Right forelimb (tissue), 1 donor: ENCODE measurements at regions not wholly inside any gene's neighbourhood (a gene's known extent, or its start where the extent isn't known, plus 50 kb on each side); places are given as distances from the start of the nearest gene placed in this dataset.
"Not testable (repeated sequence)": the region's sequence is repeated elsewhere in the genome, so short reads cannot be mapped to it uniquely, and the experiment has no call there.

Experiments used
- DNase-seq: peaks from one replicate; pipeline ENCODE4 v3.0.0-alpha.2; 2018

DNA sequence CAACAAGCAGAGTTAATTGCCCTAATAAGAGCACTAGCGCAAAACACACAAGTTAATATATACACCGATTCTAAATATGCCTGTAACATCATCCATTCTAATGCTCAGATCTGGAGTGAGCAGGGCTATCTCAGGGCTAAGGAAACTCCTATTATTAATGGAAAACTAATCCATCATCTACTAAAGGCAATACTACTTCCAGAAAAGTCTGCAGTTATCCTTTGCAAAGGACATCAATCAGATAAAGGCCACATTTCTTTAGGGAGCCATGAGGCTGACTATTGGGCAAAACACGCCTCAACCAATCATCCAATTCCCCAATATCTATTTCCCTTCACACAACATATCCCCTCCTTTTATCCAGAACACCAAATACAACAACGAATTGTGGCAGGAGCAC is 1032.3 kb upstream of the NUDT12 start:
- no peak for DNase-seq

DNA sequence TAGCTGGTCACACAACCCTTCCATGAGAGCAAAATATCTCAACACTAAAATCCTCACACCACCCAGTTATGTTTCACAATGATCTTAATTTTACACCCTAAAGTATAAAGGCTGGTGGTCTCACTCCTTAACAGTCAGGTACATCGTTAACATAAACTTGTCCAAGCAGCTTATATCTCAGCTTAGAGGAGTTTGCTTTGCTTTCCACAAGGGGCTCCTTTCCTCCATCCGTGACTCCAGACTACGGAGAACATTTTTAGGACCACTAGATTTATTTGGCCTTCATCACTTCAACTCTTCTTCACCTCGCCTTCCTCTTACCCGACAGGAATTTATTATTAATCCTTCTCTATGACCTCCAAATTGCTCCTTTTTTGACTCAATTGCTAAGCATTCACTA is 1014.1 kb upstream of the NUDT12 start:
- DNase-seq: no peak

DNA sequence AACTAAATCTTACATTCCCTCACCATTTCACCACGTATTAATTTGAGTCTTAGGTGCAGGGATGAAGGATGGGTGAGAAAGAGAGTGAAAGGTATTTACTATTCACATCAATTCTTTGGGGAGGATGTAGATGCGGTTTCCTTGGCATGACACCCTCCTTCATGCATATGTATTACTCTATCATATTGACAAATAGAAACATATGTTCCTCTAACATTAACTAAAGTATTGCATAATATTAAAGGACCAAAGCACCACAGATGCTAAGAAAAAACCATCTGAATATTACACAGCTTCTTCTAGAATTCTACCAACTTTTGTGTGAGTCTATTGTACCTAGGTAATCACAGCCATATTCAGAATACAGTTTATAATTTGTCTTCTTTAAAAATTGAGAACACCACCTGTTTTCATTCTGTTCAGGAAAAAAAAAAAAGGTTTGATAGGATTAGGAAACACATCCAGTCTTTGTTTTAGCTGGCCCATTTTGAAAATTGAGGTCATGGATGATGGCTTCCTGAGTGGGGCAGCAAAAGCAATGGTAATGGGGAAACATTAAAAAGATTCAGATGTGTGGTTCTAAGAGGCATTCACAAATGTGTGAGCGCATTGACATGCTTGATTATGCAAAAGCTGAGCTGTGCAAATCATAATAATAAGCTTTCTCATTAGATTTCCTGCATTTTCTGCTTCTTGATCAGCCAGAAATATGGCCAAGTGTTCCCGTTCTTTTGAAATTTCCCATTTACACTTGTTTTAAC is 1011.5 kb upstream of the NUDT12 start:
- no peak for DNase-seq

DNA sequence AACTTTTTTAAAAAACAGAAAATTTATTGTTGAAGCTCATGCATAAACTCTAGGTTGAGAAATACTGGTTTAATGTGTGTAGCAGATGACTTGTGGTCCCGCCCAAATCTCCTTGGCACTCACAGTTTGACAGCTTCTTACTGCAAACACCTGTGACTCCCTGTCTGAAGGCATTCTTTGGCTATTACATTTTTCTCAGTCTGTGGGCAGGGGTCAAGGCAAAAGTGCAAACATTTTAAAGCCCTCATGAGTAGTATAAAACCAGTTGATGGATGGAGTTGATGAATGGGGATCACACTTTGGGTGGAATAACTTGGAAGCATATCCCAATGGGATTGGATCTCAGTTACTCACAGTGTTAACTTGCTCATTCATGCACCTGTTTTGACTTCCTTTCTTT is 1007.0 kb upstream of the NUDT12 start:
- DNase-seq: no peak

DNA sequence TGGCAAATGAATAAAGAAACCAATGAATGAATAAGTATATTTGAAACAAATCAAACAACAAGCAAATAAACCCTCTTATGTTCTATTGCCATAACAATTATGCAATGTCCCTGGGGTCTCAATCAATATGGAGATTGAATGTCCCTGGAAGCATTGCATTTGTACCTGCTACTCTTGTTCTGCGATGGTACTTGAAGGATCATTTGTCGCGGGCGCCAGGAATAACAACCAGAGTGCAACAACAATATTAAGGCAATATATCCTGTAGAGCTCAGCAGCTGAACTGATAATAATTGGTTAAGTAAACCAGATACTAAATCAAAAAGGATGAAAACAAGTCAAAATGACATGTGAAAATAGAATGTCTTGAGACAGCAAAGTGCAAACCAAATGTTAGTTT is 1001.9 kb upstream of the NUDT12 start:
- no peak for DNase-seq

DNA sequence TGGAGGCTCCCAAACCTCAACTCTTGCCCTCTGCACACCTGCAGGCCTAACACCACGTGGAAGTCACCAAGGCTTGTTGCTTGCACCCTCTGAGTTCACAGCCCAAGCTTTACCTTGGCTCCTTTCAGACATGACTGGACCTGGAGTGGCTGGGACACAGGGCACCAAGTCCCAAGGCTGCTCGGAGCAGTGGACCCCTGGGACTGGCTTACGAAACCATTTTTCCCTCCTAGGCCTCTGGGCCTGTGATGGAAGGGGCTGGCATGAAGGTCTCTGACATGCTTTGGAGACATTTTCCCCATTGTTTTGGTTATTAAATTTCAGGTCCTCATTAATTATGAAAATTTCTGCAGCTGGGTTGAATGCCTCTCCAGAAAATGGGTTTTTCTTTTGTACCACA is 994.4 kb upstream of the NUDT12 start:
- no peak for DNase-seq

DNA sequence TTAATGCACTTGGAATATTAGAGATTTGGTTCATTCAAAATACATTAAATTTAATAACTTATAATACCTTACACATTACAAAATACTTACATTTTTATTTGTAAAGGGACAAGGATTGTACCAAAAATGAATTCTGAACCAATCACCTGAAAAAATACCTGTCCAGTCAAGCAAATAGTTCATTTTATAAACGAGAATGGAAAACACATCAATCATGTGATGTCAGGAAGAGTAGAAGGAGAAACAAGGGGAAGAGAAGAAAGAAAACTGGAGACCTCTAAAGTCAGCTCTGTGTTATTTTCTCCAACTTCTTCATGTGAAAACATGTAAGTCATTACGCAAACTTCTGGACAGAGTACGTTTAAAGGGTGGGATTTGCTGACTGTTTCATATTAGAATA is 989.0 kb upstream of the NUDT12 start:
- no peak for DNase-seq

DNA sequence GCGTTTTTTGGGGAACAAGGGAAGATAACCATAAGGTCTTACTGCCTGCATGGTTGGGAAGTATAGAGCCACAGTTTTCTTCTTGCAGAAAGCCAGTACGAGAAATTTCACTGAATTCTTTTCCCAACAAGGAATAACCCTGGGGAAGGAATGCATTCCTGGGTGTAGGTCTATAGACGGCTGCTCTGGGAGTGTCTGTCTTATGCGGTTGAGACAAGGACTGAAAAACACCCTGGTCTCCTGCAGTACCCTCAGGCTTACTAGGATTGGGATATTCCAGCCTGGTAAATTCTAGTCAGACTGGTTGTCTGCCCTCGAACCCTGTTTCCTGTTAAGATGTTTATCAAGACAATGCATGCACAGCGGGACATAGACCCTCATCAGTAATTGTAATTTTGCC is 984.3 kb upstream of the NUDT12 start:
- not testable (repeated sequence) for DNase-seq

DNA sequence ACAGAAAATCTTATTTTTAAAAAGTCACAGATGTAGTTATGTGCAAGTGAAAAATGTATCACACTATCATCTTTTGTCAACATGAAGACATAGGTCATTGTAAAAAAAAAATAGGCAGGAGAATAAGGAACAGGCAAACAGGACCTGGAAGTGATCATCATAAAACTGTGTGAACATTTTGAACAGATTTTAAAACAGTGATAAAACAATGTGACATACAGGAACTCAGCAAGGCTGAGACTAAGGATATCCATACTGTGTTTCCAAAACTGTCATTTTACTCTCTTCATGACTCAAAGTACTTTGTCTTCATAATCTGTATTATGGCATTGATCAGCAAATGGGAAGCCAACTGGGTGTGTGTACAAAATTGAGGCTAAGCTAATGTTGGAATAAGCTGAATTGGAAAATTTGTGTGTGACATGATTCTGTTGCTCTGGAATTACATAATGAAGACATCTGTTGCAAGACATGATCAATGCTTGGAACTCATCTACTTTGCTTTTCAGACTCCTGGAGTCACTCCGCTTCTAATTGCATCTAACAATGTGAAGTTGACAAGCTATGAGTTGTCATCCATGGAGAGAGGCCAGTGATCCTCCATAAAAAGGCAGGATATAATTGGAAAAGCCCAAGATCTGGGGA is 978.7 kb upstream of the NUDT12 start:
- peak; percentile 35 for DNase-seq

DNA sequence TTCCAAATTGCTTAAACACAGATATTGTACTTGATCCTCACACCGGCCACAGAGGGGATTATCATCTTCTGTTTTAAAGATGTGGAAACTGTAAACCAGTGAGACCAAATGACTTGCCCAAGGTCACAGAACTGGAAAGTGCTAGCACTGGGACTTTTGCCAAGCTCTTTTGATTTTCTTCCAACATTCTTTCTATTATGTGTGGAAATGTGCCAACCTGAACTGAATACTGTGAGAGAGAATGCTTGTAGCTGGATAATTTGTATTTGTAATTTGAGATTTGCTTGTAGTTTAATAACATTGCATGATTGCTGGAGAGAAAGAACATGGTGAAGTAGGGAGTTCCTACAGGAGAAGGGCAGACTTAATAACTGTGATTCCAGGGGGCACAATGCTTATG is 977.9 kb upstream of the NUDT12 start:
- DNase-seq: peak; percentile 42

DNA sequence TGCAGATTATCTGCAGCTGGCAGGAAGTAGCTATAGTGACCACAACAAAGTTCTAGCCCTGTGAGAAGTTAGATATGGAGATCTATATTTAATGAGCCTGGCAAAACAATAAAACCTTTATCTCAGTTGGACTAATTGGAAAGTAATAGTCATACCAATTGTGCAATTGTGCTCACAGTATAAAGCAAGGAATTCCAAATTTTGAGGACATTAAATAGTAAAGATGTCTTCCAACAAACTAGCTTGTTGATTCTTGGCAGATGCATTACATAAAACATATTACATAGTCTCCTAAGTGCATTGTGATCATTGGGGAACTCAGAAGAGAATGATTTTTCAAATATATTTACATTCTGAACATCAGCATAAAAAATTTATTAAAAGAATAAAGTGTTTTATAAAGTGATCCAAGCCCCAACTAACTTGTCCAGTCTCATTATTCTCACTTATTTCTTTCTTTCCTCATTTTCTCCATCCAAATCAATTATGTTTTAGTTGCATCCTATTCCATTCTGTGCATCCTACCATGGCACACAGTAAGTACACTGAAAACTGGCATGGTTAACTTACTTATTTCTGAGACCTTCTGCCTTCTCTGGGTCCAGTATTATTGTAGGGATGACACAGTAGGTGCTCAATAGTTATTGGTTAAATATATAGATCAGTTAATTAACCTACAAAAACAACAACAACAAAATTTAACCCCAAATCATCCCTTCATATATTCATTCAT is 977.2 kb upstream of the NUDT12 start:
- DNase-seq: no peak

DNA sequence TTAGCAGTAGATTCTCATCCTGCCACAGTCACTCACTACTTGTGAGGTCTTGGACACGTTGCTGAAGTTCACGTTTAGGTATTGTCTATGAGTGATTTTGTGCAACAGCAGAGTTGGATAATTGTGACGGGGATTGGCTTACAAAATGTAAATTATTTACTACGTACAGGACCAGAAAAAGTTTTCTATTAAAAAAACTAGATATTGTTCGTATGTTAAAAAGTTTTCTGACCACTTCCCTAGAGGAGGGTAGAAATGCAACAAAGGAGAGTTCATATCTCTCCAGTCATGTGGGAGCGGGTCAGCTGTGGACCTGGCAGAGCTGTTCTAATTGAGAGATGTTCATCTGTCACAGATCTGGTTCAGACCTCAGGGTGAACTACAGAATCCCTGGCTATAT is 976.1 kb upstream of the NUDT12 start:
- DNase-seq: no peak

DNA sequence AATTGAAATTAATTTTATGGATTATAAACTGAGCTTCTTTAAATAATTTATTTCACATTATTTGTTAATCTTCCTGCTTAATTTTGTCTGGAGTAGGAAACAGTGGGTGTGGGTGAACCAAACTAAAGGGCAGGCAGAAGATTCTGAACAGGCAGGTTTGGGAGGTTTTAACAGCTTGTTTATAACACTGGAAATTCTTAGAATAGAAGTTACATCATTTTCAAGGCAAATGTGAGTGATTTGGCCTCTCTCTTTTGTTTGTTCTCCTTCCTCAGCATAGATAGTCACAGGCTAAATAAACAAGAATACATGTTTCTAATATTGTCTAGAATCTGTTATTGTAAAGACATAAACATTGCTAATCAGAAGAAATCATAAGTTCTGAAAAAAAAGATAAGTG is 970.9 kb upstream of the NUDT12 start:
- DNase-seq: no peak

DNA sequence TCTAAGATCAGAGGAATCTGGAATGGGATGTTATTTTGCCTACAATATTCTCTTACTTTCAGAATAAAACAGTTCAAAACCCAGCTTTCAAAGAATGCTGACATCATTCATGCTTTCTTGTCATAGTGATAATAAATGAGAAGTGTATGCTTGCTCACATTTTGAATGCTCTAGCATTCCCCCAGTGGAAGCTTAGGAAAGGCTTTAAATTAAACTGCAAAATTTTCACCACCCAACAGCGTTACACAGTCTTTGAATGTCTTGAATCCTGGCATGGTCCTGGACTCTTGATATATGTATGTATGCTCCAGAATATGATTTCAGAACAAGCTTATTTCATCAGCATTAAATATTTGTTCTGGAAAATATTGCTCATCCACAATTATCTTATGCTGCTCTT is 964.3 kb upstream of the NUDT12 start:
- no peak for DNase-seq

DNA sequence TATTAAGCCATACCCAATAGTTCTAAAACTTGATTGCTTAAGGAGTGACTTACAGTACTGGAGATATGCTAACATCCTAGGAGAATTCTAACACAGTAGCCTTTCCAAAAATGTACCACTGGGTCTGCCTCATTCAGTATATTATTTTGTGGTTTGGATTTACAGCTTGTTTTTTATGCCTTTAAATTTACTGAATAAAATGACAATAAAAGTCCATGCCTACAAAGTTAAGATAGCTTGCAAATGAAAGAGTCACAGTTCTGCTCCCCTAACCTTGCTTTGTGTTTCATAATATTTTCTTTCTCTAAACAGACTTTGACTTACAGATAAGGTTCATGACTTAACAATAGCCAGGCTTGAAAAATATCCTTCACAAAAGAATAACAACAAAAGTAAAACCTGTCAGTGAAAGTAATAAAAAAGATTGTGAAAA is 951.1 kb upstream of the NUDT12 start:
- DNase-seq: no peak

DNA sequence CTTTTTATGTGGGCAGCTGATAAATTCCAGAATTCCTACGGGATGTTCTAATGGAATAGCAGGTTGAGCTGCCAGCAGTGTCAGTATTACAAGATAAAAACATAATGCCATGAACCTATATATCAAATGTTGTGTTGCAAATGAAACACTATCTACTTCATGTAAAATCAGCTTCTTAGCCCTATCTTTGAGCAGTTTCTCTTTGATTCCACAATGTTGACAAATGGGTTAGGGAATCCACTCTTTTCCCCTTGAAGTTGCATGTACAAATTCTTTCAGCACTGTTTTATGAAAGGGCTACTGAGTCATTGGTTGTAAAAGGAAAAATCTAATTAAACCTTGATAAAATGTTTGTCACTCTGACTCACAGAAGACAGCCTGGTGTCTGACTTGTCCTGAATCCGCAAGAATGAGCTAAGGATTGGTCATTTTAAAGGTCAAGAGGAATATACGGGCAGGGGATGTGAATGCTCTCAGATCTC is 950.6 kb upstream of the NUDT12 start:
- no peak for DNase-seq

DNA sequence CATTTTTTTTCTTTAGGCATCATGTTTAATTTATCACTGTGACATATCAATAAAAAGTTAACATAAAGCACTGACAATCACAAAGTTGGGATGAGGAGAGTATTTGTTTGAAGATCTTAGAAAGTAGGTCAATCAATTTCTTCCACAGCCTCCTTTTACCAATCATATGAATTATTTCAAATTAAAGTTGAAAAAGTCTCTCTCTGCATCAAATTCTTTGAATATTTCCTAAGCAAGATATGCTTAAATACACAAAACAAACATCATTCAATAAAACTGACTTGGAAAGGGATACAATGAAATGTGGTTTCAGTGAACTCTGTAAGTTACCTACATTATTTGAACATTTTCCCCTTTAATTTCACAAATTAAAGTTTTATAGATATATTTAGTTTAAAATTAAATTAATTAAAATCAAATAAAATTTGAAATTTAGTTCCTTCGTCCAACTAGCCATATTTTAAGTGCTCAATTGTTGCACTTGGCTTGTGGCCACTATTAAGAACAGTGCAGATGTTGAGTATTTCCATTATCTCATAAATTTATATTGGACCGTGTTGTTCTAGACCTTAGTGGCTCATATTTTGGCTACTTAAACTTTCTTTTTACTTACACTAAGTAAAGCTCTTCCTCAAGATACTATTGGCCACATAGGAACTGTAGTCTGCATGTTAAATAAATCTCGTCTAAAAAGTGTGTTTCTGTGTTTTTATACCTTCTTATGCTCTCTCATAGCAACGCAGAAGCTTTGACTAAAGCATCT is 949.7 kb upstream of the NUDT12 start:
- DNase-seq: no peak

DNA sequence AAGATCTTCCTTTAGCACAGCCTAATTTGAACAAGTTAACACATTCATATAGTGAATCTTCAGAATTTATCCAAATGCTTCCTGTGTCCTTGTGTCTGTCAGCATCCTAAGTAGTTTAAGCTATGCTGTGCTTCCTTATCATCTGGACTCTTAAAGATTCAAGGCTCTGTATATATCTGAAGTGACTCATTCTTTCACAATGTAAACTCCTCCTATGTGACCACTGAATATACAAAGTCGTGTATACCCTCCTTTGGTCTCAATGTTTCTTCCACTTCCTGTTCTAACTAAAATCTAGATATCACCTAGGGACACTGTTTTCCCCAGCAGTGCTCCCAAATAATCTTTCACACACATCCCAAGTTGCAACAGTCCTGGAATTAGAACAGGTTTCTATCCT is 935.7 kb upstream of the NUDT12 start:
- DNase-seq: no peak

DNA sequence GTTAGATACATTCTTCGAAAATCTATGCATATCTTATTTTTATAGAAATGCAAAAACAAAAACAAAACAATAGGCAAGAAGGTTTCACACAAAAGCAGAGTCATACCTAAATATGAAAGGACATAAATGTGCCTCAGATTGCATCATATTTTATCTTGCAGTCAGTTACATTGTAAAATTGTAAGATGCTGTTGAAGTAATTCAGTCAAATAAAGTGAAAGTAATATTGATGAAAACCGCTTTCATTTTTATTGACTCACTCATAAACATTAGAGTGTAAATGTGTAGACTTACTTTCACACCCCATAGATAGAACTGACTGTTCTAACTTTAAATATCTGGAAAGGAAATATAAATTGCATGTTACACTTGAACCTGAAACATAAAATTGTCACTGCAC is 931.5 kb upstream of the NUDT12 start:
- DNase-seq: no peak

DNA sequence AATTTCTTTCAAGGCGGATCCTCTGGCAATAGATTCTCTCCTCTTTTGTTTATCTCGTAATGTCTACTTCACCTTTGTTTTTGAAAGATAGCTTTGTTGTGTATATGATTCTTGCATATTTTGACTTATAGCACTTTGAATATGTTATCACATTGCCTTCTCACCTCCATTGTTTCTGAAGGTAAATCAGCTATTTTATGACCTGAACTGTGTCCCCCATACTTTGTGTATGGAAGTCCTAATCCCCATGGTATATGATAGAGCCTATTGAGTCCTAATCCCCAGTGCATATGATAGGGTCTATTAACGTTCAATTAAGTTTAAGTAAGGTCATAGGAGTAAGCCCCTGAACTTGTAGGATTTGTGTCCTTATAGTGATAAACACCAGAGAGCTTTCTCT is 910.2 kb upstream of the NUDT12 start:
- DNase-seq: no peak

DNA sequence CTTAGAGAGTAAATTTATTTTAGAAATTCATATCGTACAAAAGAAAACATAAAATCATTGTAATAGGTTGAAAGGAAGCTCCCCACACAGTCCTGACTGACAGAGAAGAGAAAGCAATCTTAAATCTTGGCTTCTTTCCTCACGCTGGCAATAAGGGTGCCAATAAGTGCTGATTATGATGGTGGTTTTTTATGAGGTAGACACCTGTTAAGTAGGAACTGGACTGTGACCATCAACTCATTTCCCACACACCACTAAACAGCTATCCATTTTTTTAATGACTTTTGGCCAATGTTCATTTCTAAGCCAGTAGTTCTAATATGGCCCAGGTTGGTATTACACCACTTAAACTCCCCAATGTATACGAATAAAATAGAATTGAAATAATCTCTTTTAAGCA is 893.5 kb upstream of the NUDT12 start:
- DNase-seq: no peak

DNA sequence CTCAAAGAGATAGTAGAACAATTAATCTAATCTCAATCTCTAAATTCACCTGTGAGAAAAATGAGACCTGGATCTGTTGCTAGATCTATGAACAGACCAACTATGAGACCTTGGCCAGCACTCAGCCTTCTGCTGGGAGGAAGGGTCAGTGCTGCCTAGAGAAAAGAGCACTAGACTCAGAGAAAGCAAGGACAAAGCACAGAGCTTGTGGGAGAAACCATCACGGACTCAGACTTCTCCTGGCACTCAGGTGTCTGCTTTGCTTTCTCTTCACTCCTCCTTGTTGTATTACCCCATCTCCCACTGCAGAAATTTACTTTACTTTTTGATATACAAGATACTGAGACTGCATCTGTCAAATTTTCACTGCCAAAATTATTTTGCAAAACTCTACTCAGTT is 890.0 kb upstream of the NUDT12 start:
- no peak for DNase-seq

DNA sequence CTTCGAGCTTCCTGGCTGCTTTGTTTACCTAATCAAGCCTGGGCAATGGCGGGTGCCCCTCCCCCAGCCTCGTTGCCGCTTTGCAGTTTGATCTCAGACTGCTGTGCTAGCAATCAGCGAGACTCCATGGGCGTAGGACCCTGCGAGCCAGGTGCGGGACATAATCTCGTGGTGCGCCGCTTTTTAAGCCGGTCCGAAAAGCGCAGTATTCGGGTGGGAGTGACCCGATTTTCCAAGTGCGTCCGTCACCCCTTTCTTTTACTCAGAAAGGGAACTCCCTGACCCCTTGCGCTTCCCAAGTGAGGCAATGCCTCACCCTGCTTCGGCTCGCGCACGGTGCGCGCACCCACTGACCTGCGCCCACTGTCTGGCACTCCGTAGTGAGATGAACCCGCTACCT is 889.3 kb upstream of the NUDT12 start:
- DNase-seq: not testable (repeated sequence)
